ENCODE measurements at regions not wholly inside any gene's neighbourhood (a gene's known extent, or its start where the extent isn't known, plus 50 kb on each side); places are given as distances from the start of the nearest gene placed in this dataset.

DNA sequence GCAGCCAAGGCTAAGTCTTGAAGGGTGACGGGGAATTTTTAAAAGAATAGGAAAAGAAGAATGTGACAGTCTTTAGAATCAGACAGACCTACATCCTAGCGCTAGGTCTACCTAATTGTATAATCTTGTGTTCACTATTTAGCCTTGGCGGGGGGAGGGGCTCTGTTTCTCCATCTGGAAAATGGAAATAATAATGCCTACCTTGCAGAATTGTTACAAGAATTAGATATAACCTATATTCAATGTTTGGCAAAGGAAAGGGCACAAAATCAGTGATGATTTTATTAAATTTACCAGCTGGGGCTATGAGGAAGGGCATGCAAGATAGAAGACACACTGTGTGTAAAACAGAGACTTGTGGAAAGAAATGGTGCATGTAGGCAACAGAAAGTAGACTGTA is 154.8 kb downstream of the ZBTB18 start:
- no peak for DNase-seq (ENCODE audit: low read depth)
- in situ Hi-C loops (cut with HindIII; ENCODE audit: low sequenced_read_pairs): no loop called here
- no peak overlapping the region for H3K4me3 ChIP-seq (ENCODE audit: low read depth, low read length)
- no peak for TF ChIP-seq CTCF (IDR thresholded peaks at IDR 0.05; ENCODE audit: low read depth, low read length, missing control alignments)

DNA sequence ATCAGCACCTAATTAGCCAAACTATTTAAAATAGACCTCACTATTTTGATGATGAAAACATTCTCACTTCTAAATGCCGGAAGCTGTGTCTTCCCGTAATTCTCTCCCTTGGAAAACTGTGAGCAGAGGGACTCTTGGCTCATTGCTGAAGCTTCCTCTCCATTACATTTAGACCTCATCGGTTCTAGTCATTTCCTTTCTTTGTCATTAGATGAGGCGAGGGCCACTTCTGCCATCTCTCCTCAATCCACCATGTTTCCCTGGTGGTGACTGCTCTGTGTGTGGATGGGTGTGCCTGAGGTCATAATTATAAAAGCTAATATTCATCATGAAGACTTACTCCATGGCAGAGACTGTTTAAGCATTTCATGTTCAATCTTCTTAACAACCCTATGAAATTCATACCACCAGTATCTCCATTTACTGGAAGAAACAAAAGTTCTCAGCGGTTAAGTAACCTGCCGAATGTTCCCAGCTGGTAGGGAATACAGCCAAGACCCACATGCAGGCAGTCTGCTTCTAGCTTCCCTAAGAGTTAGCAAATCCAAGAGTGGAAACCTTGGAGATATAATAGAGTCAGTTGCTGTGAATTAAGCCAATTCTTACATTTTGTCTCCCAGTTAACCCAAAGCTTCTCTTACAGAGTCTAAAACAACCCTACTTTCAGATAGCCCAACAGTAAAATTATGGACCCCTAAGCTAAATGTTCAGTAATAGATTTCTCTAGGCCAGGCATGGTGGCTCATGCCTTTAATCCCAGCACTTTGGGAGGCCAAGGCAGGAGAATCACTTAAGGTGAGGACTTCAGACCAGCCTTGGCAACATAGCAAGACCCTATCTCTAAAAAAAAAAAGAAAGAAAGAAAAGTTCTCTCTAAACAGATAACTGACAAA is 156.2 kb downstream of the ZBTB18 start:
- in situ Hi-C loops (cut with HindIII; ENCODE audit: low sequenced_read_pairs): no loop called here
- TF ChIP-seq CTCF (IDR thresholded peaks at IDR 0.05; ENCODE audit: low read depth, low read length, missing control alignments): no peak
- H3K4me3 ChIP-seq (ENCODE audit: low read depth, low read length): no peak overlapping the region
- peak; percentile 73 for DNase-seq (ENCODE audit: low read depth)

GRCh38 chr1:244207935-244208244 is 156.8 kb downstream of the ZBTB18 start:
- in situ Hi-C loops (cut with HindIII; ENCODE audit: low sequenced_read_pairs): no loop called here
- no peak for TF ChIP-seq CTCF (IDR thresholded peaks at IDR 0.05; ENCODE audit: low read depth, low read length, missing control alignments)
- no peak overlapping the region for H3K4me3 ChIP-seq (ENCODE audit: low read depth, low read length)
- DNase-seq (ENCODE audit: low read depth): no peak

- DNase-seq (ENCODE audit: low read depth): no peak
- in situ Hi-C loops (cut with HindIII; ENCODE audit: low sequenced_read_pairs): no loop called here
- TF ChIP-seq CTCF (IDR thresholded peaks at IDR 0.05; ENCODE audit: low read depth, low read length, missing control alignments): no peak
- H3K4me3 ChIP-seq (ENCODE audit: low read depth, low read length): no peak overlapping the region
These were observed 158.9 kb downstream of the ZBTB18 start for GRCh38 chr1:244209955-244210354.

DNA sequence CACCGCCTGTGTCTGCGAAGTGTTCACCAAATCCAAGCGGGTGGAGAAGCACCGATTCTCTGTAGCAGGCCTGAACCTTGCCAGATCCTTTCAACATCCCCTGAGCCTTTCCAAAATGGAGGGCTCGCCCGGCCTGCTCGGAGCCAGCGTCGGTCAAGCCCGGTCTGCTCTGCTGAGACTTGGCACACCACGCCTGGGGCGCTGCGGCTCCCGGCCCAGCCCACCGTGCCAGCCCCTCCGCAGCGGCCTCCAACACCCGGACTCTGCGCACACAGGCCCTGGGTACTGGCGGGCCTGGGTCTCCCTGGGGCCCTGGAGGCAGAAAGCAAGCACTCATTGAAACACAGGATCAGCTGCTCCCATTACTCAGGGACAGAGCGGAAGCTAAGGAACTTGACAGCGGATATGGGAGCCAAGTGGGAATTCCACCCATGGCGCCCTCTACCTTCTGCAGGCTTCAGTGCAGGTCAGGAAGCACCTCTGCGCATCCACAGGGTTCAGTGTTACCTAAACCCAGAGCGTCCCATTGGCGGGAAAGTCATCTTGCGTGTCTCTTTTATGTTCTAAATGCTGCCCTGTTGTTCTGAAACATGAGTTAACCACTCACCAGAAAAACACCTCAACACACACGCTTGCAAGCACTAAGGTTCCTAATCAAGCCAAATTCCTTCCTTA is 159.9 kb downstream of the ZBTB18 start:
- no peak for DNase-seq (ENCODE audit: low read depth)
- in situ Hi-C loops (cut with HindIII; ENCODE audit: low sequenced_read_pairs): no loop called here
- H3K4me3 ChIP-seq (ENCODE audit: low read depth, low read length): no peak overlapping the region
- peak; percentile 38 for TF ChIP-seq CTCF (IDR thresholded peaks at IDR 0.05; ENCODE audit: low read depth, low read length, missing control alignments)

DNA sequence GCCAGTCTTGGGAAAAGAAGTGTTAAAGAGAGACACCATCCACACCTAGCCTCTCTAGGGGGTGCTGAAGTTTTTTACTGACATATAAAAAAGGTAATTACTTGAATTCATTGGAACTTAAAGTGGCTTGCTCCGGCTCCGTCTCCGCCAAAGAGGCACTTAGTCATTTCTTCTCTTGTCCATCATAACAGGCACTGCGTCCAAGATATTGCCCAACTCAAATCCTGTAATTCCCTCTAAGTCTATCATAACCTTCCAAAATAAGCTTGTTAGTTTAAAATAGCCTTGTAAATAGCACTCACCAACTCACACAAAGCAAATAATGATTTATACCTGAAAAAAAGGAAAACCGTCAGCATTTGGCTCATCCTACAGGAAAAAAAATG is 160.5 kb downstream of the ZBTB18 start:
- DNase-seq (ENCODE audit: low read depth): no peak
- in situ Hi-C loops (cut with HindIII; ENCODE audit: low sequenced_read_pairs): no loop called here
- no peak overlapping the region for H3K4me3 ChIP-seq (ENCODE audit: low read depth, low read length)
- TF ChIP-seq CTCF (IDR thresholded peaks at IDR 0.05; ENCODE audit: low read depth, low read length, missing control alignments): no peak
